ENCODE measurements at regions not wholly inside any gene's neighbourhood (a gene's known extent, or its start where the extent isn't known, plus 50 kb on each side); places are given as distances from the start of the nearest gene placed in this dataset.

DNA sequence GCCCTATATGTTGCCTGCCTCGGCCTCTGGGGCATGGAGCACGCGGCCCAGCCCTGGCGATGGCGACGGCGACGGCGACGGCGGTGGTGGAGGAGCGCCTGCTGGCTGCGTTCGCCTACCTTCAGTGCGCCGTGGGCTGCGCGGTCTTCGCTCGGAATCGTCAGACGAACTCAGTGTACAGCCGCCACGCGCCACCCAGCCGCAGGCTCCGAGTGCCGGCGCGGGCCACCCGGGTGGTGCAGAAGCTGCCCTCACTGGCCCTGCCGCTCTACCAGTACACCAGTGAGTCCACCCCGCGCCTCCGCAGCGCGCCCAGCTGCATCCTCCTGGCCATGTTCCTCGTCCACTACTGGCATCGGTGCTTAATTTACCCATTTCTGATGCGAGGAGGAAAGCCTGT is 83.7 kb upstream of the F9 start:
- TF ChIP-seq CREB1 (IDR thresholded peaks at IDR 0.05; ENCODE audit: low read depth) (no peak), EP300 (IDR thresholded peaks at IDR 0.05; ENCODE audit: borderline replicate concordance) (no peak), NFIC (IDR thresholded peaks at IDR 0.05) (no peak), TAF1 (IDR thresholded peaks at IDR 0.05; ENCODE audit: low read depth) (no peak)
- TF ChIP-seq, protein P1, sequence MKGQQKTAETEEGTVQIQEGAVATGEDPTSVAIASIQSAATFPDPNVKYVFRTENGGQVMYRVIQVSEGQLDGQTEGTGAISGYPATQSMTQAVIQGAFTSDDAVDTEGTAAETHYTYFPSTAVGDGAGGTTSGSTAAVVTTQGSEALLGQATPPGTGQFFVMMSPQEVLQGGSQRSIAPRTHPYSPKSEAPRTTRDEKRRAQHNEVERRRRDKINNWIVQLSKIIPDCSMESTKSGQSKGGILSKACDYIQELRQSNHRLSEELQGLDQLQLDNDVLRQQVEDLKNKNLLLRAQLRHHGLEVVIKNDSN (IDR thresholded peaks at IDR 0.05) = no peak
- TF ChIP-seq, protein P2, sequence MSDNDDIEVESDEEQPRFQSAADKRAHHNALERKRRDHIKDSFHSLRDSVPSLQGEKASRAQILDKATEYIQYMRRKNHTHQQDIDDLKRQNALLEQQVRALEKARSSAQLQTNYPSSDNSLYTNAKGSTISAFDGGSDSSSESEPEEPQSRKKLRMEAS (IDR thresholded peaks at IDR 0.05) = no peak
